Glomerular endothelial cell (primary cell): ENCODE measurements at regions not wholly inside any gene's neighbourhood (a gene's known extent, or its start where the extent isn't known, plus 50 kb on each side); places are given as distances from the start of the nearest gene placed in this dataset.

Experiments used
- DNase-seq: peaks from one replicate; pipeline ENCODE4 v3.0.0-alpha.2; 2011; ENCODE audit warnings: low read depth, low spot score; ENCODE audit errors: extremely low read depth

DNA sequence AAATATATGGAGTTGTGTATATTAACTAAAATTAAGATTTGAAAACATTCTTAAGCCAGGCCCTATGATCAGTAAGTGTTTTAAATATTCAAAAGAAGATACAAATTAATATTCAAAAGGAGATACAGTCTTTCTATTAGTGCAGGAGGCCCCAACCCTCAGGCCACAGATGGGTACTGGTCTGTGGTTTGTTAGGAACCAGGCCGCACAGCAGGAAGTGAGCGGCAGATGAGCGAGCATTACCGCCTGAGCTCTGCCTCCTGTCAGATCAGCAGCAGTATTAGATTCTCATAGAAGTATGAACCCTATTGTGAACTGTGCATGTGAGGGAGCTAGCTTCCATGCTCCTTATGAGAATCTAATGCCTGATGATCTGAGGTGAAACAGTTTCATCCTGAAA lies 232.9 kb downstream of the FOXO1 start:
- no peak for DNase-seq

DNA sequence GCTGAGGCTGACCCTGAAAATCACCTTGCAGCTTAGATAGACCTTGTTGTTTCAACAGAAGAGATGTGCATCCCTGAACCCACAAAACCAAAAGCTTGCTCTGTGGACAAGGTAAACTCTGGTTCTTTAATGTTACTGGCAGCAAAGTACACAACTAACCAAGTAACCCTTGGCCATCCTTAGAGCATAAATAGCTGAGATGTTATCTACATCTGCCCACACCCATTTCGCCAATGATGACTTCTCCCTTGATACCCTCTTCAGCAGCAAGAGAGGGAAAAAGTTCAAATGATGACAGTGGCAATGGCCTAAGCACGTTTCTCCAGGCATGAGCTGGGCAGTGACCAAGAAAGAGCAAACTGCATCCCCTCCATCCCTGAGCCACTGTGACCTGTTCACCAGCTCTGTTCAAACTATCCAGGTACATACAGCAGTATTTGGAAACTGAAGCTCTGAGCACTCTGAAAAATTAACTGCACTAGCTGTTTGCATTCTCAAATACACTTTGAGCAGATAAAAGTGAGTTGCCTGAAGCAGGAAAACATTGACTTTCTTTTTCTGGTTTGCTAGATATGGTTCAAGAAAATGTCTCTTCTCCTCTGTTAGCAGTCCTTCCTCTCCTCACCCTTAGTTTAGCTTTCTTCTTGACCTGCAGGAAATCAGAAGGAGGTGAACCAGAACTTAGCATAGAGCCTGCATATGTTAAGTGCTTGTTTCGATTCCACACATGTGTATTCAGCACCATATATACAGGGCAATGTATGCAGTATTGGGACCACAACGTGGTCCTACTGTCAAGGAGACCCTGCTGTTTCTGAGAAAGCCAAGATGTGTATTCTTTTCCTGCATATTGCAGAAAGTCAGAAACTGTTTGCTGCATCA lies 231.7 kb downstream of the FOXO1 start:
- DNase-seq, result no peak

DNA sequence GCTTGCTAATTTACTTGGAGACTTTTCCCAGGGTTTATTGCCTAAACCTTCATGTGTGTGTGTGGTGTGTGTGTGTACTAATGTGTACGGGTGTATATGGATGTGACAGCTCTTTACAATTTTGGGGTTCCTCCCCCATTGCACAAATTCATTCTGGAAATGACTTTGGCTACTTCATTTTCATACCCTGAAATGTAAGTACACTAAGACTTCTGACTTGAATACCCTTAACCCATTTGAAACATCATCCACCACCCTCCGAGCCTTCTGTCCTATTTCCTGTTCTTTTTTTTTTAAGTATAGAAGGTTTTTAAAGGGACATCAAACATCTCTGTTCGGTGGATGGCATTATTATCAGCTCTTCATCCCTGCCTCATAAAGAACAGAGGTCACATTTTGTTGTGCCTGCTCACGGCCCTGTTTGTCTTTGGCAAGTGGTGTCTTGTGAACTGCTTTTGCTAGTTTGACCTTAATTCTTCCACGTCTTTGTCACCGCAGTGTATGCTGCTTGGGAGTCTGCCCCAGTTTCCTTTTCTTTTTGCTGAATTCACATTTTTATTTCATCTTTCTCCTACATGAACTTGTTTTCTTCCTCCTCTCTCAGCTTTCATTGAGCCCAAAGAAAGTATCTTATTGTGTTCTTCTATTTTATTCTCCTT lies 228.3 kb downstream of the FOXO1 start:
- no peak for DNase-seq

DNA sequence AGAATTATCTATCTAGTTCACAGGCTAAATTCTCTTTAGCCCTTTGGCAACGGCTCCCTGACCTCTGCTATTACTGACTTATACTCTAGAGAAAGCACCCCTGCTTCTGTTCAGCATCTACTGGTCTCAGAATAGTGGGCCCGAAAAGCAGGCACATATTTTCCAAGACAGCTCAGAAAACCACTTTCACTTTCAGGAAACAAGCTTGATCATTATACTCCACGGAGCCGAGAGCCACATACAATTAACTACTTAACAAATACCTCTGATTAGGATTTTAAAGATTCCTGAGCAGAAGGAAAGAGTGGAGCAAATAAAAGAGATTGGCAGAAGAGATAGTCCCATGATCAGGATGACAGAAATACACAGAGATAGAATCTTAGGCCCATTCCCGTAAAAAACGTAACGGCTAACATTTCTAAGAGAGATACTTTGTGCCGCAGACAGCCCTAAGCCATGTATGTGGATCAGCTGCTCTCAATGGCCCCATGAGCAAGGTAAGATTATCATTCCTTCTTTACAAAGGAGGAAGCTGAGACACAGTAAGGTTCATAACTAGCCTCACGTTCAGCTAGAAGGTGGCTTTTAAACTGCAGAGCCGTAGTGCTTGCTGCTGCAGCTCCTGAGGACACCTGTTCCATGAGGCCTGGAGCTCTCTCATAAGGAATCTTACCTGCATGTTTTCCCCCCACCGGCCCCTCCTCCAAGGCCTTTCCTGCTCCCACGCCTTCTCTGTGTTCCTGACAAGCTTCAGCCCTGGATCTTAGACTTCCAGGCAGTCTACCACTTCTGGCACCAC lies 227.2 kb downstream of the FOXO1 start:
- no peak for DNase-seq

DNA sequence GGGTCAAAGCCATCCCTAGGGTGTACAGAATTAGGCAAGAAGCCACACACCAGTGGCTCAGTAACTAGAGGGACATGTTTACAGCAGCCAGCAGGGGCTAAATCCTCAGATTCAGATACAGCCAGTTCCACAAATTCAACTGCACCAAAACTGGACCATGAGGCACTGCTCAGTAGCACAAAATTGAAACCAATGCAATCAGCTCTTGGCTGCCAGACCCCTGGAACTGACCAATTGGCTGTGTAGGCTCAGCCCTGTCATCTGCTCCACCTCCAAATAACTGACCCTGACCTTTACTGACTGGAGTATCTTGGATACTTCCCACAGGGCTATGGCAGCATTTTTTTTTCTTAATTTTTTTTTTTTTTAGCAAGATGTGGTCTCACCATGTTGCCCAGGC lies 226.5 kb downstream of the FOXO1 start:
- DNase-seq, result no peak

DNA sequence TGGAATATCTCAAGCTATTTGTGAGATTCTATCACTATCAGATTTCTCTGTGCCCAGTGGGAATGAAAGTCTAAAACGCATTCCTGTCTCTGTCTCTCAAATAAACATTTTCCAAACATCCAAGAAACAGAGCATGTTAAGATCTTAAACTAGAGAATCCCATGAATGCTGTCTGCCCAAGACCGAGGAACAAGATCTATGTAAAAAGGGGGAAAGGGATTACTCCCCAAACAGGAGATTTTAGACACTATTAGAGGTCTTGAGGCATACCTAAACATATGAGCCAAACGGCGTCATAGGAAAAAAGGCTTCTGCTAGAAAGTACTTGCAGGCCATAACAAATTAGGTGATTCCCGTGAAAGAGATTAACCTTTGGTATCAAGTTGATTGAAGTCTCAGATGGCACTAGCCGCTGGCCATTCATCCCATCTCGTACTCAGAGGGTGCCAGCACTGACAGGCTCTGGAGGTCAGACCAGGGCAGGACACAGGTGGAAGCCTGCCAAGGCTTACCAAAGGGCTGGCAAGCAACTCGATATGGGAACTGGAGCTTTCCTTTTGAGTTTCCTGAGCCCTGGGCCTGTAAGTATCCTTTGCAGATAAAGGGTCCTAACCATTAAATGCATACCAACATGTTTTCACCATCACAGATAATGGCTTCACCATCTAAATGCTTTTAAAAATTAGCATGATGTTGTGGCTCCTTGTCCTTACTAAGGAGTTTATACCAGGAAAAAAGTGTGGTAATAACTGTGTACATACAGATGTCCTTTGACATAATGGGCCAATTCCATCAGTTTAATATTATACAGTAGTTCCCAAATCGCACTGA lies 225.2 kb downstream of the FOXO1 start:
- peak; percentile 69 for DNase-seq

DNA sequence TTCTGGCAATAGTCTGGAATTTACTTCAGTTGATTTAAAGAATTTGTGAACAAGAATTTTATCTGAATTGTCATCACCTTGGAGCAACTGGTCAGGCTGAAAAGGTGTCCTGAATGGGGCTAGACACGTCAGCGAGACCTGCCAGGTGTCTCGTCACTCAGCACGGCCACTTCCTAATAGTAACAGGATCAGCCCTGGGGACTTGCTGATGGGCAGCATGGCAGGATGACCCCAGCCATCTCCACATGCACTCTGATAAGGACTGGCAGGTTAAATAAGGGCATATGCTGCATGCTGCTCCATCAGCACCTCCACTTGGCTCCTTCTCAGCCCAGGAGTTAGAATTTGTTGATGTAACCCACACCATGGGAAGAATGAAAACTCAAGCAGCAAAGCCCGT lies 224.2 kb downstream of the FOXO1 start:
- DNase-seq, result no peak

DNA sequence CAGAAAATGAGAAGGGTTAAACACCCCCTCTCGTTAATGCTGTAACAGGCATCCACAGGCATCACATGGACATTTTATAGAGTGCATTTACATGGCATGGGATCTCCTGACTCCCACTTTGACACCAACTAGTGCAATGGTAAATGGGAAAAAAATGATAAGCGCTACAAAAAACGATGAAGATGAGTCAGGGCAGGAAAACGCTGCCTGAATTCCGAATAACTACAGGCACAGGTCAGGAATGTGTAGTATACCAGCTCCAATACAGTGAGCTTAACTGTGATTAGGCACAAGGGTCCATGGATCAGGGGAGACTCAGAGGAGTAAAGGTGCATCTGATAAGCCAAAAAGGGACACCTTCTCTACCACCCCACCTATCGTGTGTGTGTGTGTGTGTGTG lies 223.6 kb downstream of the FOXO1 start:
- no peak for DNase-seq

DNA sequence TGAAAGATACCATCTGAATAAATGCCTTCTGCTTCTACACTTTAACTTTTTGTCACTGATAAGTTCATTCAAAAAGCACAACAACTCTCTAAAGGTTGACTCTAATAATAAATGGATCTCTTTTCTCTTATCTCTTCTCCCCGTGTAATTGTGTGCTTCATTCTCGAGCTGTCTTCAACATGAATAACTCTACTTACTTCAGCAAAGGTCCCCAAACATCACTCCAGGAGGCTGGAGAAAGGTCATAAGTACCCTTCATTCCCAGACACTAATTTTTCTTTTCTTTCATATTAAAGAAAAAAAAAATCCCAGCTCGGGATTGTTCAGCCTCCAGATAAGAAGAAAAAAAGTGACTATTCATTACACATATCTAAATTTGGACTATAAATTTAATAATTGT lies 222.2 kb downstream of the FOXO1 start:
- no peak for DNase-seq

DNA sequence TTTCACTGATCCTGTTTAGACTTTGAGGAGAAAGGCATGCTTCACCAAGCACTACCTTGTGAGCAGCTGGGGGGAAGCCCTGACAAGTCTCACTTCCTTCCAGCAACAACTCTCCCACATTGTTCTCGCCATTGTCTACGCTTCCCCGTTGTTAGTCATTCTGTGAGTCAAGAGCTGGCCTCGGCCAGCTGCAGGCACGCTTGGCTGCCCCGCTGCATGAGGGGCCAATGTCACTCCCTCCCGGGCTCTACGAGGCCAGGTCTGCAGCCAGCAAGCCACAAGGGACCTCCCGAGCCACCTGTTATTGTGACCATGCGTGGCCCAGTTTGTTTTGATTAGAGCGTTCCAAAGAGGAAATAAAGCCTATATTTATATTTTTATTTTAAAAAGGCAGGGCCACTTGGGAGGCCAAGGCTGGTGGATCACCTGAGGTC lies 220.9 kb downstream of the FOXO1 start:
- DNase-seq, result peak; percentile 96

DNA sequence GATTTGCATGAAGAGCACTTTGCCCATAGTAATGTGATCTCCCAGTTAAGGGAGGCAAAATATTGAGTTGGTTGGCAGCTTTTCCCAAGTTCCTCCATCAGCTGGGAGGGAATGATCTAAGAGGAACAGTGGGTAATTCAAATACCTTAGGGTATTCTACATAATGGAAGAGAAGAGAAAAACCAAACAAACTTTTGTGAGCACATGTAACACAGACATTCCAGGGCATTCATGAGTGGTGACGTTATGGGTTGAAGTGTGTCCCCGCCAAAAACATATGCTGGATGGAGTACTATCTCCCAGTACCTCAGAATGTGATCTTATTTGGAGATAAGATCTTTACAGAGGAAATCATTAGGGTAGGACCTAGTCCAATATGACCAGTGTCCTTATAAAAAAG lies 220.1 kb downstream of the FOXO1 start:
- no peak for DNase-seq

DNA sequence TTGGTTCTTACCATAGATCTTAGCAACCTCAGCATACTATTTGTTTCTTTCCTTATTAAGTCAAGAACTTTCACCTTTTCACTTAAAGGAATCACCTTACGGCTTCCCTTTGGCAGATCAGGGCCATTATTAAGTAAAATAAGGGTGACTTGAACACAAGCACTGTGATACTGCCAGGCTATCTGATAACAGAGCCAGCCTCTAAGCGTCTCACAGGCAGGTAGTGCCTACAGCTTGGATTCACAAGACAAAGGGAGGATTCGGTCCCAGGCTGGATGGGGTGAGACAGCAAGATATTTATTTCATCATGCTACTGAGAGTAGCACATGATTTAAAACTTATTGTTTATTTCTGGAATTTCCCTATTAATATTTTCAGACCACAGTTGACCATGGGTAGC lies 218.6 kb downstream of the FOXO1 start:
- DNase-seq, result no peak

DNA sequence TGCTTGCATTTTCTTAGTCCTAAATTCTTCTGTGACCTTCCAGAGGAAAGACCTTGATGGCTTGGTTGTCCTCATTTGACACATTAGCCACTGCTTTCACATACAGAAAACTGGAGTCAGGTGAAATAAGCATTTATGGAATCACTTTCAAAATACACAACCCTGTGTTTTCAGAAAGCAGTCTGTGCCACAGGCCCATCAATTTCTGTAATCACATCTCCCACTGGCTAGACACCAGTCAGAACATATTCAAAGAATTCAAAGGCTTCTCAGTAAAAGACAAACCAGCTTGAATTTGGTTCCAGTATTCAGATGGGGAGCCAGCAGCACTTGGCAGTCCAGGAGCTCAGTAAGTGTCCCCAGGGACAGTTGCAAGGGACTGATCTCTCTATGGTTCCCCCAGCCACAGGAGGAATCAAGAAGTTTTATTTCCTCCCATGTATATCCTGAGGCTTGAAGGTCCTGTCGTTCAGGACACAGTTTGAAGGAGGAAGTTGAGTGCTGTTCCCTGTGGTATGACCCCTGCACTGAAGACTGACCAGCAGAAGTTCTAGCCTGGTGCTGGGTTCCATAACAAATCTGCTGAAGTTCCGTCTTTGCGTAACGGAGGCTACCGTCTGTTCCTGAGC lies 214.3 kb downstream of the FOXO1 start:
- no peak for DNase-seq

DNA sequence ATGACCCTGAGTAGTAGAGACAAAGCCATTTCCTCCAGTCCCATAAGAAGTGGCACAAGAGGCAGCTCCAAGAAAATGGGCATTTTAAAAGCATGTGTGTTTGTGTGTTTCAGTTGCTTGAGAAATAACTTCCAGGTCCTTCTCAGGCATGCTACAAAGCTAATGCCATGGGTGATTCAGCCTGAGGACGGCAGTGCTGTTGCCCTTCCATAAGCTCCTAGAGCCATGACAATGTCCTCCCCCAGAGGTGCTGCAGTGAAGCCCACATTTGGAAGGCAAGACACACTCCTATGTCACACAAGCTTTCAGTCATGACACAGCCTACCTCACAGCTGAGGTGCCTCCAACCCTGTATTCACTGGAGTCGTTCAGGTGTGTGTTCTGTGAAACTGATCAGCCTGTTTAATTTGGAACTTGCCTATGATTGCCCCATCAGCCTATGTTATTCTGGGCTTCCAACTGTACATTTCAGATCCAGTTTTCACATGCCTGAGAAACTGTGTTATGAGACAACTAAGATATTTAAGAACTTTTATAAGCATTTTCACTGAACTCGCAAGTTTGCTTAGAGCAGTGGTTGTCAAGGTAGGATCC lies 213.6 kb downstream of the FOXO1 start:
- DNase-seq, result no peak

DNA sequence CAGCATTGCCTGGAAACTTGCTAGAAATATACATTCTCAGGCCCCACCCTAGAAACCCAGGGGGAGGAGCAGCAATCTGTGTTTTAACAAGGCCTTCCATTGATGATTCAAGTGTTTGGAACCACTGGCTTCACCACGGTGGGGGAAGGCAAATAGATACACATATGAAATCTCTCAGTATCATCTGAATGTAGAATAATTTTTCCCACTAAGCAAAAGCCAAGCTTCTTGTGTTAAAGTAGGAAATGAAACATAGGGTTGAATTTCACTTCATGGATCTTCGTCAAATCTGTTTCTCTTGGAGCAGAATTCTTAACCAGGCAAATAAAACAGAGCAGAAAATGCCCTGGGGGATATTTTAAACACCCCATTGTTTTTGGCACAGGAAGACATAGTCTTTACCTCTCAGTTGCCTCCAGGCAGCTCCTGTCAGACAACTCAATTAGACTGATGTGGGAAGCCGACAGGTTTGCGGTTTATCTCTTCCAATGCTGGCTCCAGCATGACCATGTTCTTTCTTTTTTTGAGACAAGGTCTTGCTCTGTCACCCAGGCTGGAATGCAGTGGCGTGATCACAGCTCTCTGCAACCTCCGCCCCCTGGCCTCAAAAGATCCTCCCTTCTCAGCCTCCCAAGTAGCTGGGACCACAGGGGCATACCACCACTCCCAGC lies 213.0 kb downstream of the FOXO1 start:
- DNase-seq, result no peak

DNA sequence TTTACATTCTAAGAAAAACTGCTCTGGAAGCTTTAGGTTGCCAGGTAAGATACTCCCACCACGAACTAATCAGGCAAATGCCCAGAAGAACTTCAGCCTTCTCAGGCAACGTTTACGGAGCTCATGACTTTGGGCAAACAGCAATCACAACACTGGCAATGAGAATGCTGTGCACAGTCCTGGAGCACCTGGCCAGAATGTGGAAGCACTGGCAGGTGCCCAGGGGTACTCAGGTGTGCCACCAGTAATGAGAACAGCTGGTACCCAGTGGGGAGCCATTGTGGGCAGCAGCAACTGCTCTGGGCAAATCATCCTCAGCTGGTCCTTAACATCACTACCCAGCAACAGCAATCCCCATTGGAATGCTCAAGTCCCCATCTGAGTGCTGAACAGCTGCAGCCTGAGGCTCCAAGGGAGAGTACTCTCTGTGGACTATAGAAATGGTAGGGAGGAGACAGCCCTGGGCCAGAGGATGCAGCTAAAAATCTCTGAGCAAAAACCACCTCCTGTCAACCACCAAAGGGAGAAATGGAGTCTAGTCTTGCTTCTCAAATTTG lies 210.0 kb downstream of the FOXO1 start:
- no peak for DNase-seq

DNA sequence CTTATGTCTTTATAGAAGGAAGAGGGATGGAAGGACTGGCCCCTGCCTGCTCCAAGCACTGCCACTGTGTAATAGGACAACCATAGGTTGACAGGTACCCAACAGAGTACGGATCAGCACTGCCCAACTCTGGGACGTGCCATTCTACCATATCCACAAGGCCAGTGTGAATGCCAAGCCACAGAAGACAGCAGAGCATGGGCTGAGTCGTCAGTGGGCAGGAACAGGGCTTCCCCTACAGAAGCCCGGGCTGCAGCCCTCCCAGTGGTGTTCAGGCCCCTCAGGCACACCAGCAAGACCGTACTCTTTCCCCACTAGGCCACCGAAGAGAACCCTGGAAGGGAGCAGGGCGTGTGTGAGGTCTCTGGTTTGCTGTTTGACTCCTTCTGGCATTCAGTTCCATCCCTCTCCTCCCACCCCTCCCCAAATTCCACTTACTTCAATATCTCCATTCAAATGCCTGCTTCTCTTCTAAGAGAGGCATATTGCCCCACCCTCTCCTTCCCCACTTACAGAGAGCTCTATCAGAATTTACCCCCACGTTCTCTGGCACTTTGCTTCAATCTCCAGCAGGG lies 209.4 kb downstream of the FOXO1 start:
- no peak for DNase-seq

DNA sequence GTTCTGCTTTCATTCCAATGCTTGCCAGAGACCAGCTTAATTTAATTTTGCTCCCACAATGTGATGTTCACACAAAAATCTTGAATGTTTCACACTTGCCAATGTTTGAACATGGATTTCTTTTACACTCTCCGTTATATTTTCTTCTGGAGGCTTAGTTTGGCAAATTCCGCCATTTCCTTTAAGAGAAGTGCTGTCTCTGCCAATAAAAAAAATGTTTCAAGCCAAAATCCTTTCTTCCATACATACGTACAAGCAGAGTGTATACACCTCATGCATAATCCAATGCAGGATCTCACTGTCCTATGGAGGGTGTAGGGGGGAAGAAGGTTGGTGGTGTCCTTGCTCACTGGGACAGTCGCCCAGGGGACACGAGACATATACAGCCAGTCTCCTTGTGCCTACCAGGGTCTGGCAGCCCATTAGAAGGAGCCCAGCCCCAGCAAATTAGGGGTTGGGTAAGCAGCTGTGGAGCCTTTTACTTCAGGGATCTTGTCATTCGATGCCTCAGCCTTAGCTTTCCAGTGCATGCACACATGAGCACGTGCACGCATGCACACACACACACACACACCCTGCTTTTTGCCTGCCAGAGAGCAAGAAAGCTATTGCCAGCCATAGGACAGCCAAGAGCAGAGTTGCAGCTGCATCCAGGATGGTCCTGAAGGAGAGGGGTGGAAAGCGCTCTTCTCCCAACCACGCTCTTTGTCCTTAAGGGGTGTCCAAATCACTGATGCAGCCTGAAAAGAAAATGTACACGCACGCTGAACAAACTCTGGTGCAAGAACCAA lies 208.3 kb downstream of the FOXO1 start:
- DNase-seq, result no peak
